Heart left ventricle (tissue), 16 donors: ENCODE measurements at regions not wholly inside any gene's neighbourhood (a gene's known extent, or its start where the extent isn't known, plus 50 kb on each side); places are given as distances from the start of the nearest gene placed in this dataset.

Experiments used
- ATAC-seq, 4 donors: fragments of 200-7000 bp; cut with Tn5 transposase; one replicate each; pipeline ENCODE4 v1.9.1; 2020 to 2022; ENCODE audit warnings: moderate library complexity in 4 of 4, mild to moderate bottlenecking in 3 of 4, moderate number of reproducible peaks in 1 of 4
- DNase-seq, 5 donors: peaks; one replicate each; pipeline ENCODE4 v3.0.0-alpha.2; 2020
- H3K27ac ChIP-seq, 12 donors: fragments of 200-600 bp; sonication (generic) in 4 of 12; one replicate each; pipeline versions ENCODE4 v1.5.0 to v1.8.0; 2016 to 2022; ENCODE audit warnings: mild to moderate bottlenecking in 2 of 12
- H3K27me3 ChIP-seq, 9 donors: fragments of 200-600 bp; sonication (generic) in 2 of 9; one replicate each; pipeline versions ENCODE4 v1.5.1 to v1.8.0; 2016 to 2022; ENCODE audit warnings: mild to moderate bottlenecking in 3 of 9
- H3K36me3 ChIP-seq, 9 donors: fragments of 200-600 bp; sonication (generic) in 2 of 9; one replicate each; pipeline versions ENCODE4 v1.5.0 to v1.8.0; 2018 to 2022; ENCODE audit warnings: mild to moderate bottlenecking in 2 of 9
- H3K4me1 ChIP-seq, 12 donors: fragments of 200-600 bp; sonication (generic) in 4 of 12; one replicate each; pipeline versions ENCODE4 v1.5.0 to v1.8.0; 2016 to 2022; ENCODE audit warnings: mild to moderate bottlenecking in 3 of 12
- H3K4me3 ChIP-seq, 12 donors: fragments of 200-600 bp; sonication (generic) in 4 of 12; one replicate each; pipeline versions ENCODE4 v1.5.0 to v1.8.0; 2017 to 2022; ENCODE audit warnings: mild to moderate bottlenecking in 9 of 12, moderate library complexity in 4 of 12
- H3K9me3 ChIP-seq, 12 donors: fragments of 200-600 bp; sonication (generic) in 4 of 12; one replicate each; pipeline versions ENCODE4 v1.5.0 to v1.8.0; 2016 to 2022; ENCODE audit warnings: mild to moderate bottlenecking in 1 of 12
- POLR2A ChIP-seq, 2 donors: fragments of 450-650 bp; IDR thresholded peaks; one replicate each; pipeline ENCODE4 v1.6.1; 2017; ENCODE audit warnings: antibody characterized with exemption in 2 of 2, mild to moderate bottlenecking in 2 of 2, moderate library complexity in 2 of 2
- WGBS, 4 donors: extraction: QIAGEN DNeasy Blood & Tissue Kit in 2 of 4; methylation state at CpG; one replicate each; pipeline versions ENCODE4 v1.1.5 to v1.1.7; 2013 to 2018; 5-methylcytosine and 5-hydroxymethylcytosine counted together
- intact Hi-C, 10 donors: fragments of 100-400 bp; cut with DNase I; formaldehyde crosslinking; loops; one replicate each; pipeline versions ENCODE4 v1.11.1 to v1.14.2; 2022
- TF ChIP-seq, protein P1 (sequence below), 12 donors: fragments of 200-600 bp; sonication (generic) in 4 of 12; IDR thresholded peaks; one replicate each; pipeline versions ENCODE4 v1.5.0 to v1.8.0; 2018 to 2022; ENCODE audit warnings: antibody characterized with exemption in 12 of 12, mild to moderate bottlenecking in 5 of 12
- donor health status: ischemic (EF 13 %, LVEDD 7.1; RV severe dilation, severe dysfunction).
- donor health status: healthy with polysubstance abuse.
- donor health status: DM: no; HTN: yes; CAD: no.
- donor health status: DM: no; HTN: no; CAD: no.
- donor health status: ischemic (EF 25% LVEDD 6.9; RV normal size, moderate dysfunction).
- donor health status: ischemic (EF 25% LVEDD 5.7; RV mildly dilated, moderate dysfunction).
- donor health status: healthy.
- donor health status: DM: yes; HTN: yes; CAD: no.
- donor health status: ischemic (EF 35%, LVEDD 5.7; RV mildly dilated, moderate dysfunction).
- donor health status: nonischemic (EF 11% LVEDD 7.7; RV severe dilation, severe dysfunction).
- donor health status: DM: yes; HTN: yes; CAD: no.
- donor health status: PGD.
- donor health status: ischemic (EF 29% LVEDD 5.4; RV normal size, mild dysfunction).
- donor health status: nonischemic (EF 23%, LVEDD 6.1; RV moderate dilation, normal function).

DNA sequence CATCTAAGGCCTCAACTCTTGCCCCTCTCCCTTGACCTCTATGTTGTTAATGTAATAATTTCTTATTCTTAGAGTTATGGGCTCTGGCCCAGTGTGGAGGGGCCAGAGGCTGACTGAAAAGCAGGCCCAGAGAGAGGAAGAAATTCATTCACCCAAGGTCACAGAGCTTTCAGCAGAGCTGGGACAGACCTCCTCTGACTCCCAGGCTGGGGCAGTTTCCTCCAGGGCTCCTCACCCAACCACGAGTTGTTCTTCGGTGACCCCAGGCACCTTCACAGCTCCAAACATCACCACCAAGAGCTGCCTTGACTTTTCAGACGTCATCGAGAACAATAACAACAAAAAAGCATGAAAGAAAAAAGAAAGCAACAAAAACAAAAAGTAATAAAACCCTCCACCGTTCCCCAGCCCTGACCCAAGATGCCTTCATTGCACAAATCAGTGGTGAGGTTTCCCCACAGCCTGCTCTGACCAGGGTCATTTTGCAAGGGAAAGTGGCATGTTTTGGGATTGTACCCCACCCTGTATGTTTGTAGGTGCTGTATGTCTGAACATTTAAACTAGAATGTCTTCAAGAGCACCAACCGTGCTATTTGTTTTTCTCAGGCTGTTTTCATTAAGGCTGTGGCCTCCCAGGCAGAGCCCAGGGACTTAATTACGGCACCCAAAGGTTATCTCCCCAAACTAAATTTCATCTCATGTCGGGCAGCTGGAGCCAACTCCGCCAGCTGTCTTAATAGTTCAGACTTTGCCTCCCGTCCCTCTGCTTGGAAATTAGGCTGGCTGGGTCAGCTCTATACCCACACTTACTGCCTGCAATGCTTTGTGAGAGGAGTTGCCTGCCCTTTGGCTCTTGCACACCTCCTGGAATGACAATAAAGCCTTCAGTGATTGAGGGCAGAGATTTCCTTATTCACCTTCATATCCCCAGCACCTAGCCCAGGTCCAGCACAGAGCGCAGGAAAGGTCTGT is 173.8 kb downstream of the RPLP1 start:
- ATAC-seq: no peak
- WGBS, 4 donors: 75 to 84% (median 80%) methylated on average over 11 of the region's 11 CpGs
- intact Hi-C loops: no loop called here
- DNase-seq: no peak
- Histone ChIP-seq H3K4me1 (no peaks in the 10 kb centered on the region), H3K9me3 (no peaks in the 10 kb centered on the region), H3K4me3 (no peak overlapping the region), H3K27ac (no peak overlapping the region), H3K36me3 (no peaks in the 10 kb centered on the region), H3K27me3 (peaks cover 0 to 16% (median 0%) of the 10 kb centered on the region in 9 donors)
- TF ChIP-seq, protein P1, sequence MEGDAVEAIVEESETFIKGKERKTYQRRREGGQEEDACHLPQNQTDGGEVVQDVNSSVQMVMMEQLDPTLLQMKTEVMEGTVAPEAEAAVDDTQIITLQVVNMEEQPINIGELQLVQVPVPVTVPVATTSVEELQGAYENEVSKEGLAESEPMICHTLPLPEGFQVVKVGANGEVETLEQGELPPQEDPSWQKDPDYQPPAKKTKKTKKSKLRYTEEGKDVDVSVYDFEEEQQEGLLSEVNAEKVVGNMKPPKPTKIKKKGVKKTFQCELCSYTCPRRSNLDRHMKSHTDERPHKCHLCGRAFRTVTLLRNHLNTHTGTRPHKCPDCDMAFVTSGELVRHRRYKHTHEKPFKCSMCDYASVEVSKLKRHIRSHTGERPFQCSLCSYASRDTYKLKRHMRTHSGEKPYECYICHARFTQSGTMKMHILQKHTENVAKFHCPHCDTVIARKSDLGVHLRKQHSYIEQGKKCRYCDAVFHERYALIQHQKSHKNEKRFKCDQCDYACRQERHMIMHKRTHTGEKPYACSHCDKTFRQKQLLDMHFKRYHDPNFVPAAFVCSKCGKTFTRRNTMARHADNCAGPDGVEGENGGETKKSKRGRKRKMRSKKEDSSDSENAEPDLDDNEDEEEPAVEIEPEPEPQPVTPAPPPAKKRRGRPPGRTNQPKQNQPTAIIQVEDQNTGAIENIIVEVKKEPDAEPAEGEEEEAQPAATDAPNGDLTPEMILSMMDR (IDR thresholded peaks at IDR 0.05): no peak
- no peak for TF ChIP-seq POLR2A (IDR thresholded peaks at IDR 0.05)

DNA sequence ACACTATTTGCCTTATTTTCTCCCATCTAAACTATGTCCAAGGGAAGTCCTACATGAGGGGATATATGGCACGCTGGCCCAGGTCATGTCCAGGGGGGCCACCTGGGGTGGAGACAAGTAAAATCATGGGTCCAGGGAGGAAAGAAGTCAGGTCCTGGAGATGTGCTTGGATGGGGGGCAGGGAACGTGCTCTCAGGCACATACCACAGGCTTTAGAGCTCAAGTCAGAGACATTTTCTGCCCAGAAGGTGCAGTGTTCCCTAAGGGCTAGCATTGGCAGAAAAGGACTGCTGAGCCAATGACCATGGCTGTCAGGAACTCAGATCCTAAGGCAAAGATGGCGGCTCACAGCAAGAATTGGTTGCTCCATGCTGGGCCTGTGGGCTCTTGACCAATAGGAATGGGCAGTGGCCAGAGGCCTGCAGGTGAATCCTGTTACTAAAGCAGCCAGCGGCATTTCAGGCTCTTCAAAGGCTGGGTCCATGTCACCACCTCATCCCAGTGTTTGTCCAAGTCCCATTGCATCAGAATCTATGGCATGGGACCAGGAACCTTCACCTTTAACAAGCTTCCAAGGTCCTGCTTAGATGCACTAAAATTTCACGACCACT is 175.0 kb downstream of the RPLP1 start:
- DNase-seq (no peak), ATAC-seq (no peak)
- Histone ChIP-seq H3K27me3 (peaks cover 0 to 26% (median 0%) of the 10 kb centered on the region in 9 donors), H3K36me3 (no peaks in the 10 kb centered on the region), H3K27ac (no peak overlapping the region), H3K9me3 (no peaks in the 10 kb centered on the region), H3K4me3 (no peak overlapping the region), H3K4me1 (no peaks in the 10 kb centered on the region)
- TF ChIP-seq POLR2A (IDR thresholded peaks at IDR 0.05): no peak
- TF ChIP-seq, protein P1 (IDR thresholded peaks at IDR 0.05): no peak
- 88 to 97% (median 94%) methylated on average over 5 of the region's 5 CpGs for WGBS, 4 donors
- intact Hi-C loops: no loop called here

DNA sequence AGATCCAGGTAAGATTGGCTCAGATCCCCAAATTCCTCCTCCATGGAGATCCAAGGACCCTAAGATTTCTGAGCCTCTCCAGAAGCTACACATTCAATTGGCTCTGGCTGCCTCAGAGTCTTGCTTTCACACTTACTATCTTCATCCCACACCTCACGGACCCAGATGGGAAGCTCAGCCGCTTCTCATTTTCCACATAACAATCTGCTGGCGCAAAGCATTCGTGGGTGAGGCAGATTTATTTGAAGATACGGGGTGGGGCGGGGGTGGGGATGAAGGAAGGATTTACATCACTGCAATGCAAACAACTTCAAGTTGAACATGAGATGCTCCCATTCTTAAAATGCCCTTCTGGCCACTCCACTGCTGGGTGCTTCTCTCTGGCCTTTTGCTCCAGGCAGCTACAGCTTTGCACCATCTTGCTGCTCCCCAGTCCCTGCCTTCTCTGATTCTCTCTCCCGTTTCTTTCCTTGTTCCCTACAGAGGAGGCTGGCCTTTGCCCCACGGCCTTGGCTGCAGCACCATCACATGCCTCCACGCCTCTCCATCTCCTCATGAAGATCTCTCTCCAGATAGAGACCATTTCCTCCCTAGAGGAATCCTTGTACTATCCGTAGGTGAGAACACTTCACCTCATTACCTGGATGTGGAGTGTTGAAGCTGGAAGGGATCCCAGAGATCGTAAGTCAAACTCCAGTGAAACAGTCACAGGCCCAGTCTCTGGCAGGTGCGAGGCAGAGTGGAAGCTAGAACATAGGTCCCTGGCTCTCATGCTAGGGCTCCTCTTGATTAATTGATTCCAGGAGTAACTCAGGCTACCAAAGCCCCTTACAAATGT is 175.9 kb downstream of the RPLP1 start:
- no peak for ATAC-seq
- intact Hi-C loops: no loop called here
- H3K4me3 ChIP-seq: no peak overlapping the region
- TF ChIP-seq, protein P1 (IDR thresholded peaks at IDR 0.05): no peak
- TF ChIP-seq POLR2A (IDR thresholded peaks at IDR 0.05): no peak
- WGBS, 4 donors: 77 to 87% (median 83%) methylated on average over 12 of the region's 12 CpGs
- no peaks in the 10 kb centered on the region for H3K36me3 ChIP-seq
- no peaks in the 10 kb centered on the region for H3K4me1 ChIP-seq
- H3K27ac ChIP-seq: no peak overlapping the region
- H3K27me3 ChIP-seq: peaks cover 0 to 25% (median 0%) of the 10 kb centered on the region in 9 donors
- no peak for DNase-seq
- H3K9me3 ChIP-seq: no peaks in the 10 kb centered on the region
